ENCODE measurements at regions not wholly inside any gene's neighbourhood (a gene's known extent, or its start where the extent isn't known, plus 50 kb on each side); places are given as distances from the start of the nearest gene placed in this dataset.

GRCh38 chr19:29366757-29367156 is 153.8 kb upstream of the UQCRFS1 start:
- no peak for DNase-seq (ENCODE audit: low read depth in 1 of 2, low spot score in 1 of 2)
- peaks cover 18% of the 10 kb centered on the region for H3K27me3 ChIP-seq (ENCODE audit: insufficient read depth, poor library complexity, severe bottlenecking)
- TF ChIP-seq GABPA (IDR thresholded peaks at IDR 0.05; ENCODE audit: low read depth): no peak
- H3K4me3 ChIP-seq (replicated peaks; ENCODE audit: insufficient read depth, low read length): no peak overlapping the region
- no peak overlapping the region for H3K27ac ChIP-seq (replicated peaks)

DNA sequence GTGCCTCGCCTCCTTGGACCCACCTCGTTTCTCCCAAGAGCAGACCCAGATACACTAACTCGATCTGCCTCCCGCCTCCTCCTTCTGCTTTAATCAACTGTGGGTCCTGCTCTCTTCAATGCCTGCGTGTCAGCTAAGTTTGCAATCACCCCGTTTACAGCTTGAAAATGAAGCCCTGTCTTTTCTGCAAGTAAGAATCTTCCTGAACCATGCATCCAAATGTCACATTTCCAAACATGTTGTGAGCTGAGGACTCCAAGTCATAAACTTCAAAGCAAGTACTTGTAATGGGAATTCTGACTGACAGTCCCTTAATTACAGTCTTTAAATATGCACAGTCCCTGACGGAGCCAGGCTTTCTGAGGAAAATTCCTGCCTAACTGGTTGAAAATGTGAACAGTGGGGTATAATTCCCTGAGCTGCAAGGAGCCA is 154.9 kb upstream of the UQCRFS1 start:
- H3K27ac ChIP-seq (replicated peaks): no peak overlapping the region
- no peak for DNase-seq (ENCODE audit: low read depth in 1 of 2, low spot score in 1 of 2)
- H3K4me3 ChIP-seq (replicated peaks; ENCODE audit: insufficient read depth, low read length): no peak overlapping the region
- no peak for TF ChIP-seq GABPA (IDR thresholded peaks at IDR 0.05; ENCODE audit: low read depth)
- TF ChIP-seq, protein P1, sequence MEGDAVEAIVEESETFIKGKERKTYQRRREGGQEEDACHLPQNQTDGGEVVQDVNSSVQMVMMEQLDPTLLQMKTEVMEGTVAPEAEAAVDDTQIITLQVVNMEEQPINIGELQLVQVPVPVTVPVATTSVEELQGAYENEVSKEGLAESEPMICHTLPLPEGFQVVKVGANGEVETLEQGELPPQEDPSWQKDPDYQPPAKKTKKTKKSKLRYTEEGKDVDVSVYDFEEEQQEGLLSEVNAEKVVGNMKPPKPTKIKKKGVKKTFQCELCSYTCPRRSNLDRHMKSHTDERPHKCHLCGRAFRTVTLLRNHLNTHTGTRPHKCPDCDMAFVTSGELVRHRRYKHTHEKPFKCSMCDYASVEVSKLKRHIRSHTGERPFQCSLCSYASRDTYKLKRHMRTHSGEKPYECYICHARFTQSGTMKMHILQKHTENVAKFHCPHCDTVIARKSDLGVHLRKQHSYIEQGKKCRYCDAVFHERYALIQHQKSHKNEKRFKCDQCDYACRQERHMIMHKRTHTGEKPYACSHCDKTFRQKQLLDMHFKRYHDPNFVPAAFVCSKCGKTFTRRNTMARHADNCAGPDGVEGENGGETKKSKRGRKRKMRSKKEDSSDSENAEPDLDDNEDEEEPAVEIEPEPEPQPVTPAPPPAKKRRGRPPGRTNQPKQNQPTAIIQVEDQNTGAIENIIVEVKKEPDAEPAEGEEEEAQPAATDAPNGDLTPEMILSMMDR (IDR thresholded peaks at IDR 0.05; ENCODE audit: insufficient read depth, low read length): no peak
- no peak for TF ChIP-seq POLR2AphosphoS5 (IDR thresholded peaks at IDR 0.05; ENCODE audit: low read depth)
- TF ChIP-seq SPI1 (IDR thresholded peaks at IDR 0.05; ENCODE audit: borderline replicate concordance, low read depth): no peak
- TF ChIP-seq, protein P2, sequence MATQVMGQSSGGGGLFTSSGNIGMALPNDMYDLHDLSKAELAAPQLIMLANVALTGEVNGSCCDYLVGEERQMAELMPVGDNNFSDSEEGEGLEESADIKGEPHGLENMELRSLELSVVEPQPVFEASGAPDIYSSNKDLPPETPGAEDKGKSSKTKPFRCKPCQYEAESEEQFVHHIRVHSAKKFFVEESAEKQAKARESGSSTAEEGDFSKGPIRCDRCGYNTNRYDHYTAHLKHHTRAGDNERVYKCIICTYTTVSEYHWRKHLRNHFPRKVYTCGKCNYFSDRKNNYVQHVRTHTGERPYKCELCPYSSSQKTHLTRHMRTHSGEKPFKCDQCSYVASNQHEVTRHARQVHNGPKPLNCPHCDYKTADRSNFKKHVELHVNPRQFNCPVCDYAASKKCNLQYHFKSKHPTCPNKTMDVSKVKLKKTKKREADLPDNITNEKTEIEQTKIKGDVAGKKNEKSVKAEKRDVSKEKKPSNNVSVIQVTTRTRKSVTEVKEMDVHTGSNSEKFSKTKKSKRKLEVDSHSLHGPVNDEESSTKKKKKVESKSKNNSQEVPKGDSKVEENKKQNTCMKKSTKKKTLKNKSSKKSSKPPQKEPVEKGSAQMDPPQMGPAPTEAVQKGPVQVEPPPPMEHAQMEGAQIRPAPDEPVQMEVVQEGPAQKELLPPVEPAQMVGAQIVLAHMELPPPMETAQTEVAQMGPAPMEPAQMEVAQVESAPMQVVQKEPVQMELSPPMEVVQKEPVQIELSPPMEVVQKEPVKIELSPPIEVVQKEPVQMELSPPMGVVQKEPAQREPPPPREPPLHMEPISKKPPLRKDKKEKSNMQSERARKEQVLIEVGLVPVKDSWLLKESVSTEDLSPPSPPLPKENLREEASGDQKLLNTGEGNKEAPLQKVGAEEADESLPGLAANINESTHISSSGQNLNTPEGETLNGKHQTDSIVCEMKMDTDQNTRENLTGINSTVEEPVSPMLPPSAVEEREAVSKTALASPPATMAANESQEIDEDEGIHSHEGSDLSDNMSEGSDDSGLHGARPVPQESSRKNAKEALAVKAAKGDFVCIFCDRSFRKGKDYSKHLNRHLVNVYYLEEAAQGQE (IDR thresholded peaks at IDR 0.05; ENCODE audit: insufficient replicate concordance, low read depth): no peak
- H3K27me3 ChIP-seq (ENCODE audit: insufficient read depth, poor library complexity, severe bottlenecking): peaks cover 18% of the 10 kb centered on the region

DNA sequence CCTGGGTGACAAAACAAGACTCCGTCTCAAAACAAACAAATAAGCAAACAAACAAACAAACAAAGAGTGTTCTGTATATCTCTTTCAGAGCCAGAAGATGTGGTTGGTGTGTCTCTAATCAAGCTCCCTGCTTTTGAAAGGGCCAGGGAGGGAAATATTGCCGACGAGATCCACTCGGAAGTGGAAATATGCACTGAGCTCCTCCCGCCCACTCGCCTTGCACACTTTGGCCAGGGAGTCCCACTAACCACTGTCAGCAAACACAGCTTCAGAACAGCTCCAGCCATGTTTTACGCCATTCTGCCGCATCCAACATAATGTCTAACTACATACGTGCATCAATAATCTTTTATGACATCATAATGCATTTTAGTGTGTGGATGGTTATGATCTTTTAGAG is 155.5 kb upstream of the VSTM2B start:
- Histone ChIP-seq H3K4me3 (replicated peaks; ENCODE audit: insufficient read depth, low read length) (no peak overlapping the region), H3K27ac (replicated peaks) (no peak overlapping the region), H3K27me3 (ENCODE audit: insufficient read depth, poor library complexity, severe bottlenecking) (peaks cover 7% of the 10 kb centered on the region)
- TF ChIP-seq, protein P2 (IDR thresholded peaks at IDR 0.05; ENCODE audit: insufficient replicate concordance, low read depth): no peak
- TF ChIP-seq POLR2AphosphoS5 (IDR thresholded peaks at IDR 0.05; ENCODE audit: low read depth): no peak
- TF ChIP-seq, protein P1 (IDR thresholded peaks at IDR 0.05; ENCODE audit: insufficient read depth, low read length): no peak
- TF ChIP-seq SPI1 (IDR thresholded peaks at IDR 0.05; ENCODE audit: borderline replicate concordance, low read depth): no peak
- TF ChIP-seq GABPA (IDR thresholded peaks at IDR 0.05; ENCODE audit: low read depth): no peak
- DNase-seq (ENCODE audit: low read depth in 1 of 2, low spot score in 1 of 2): no peak

- TF ChIP-seq POLR2AphosphoS5 (IDR thresholded peaks at IDR 0.05; ENCODE audit: low read depth): no peak
- no peak for DNase-seq (ENCODE audit: low read depth in 1 of 2, low spot score in 1 of 2)
- peaks cover 6% of the 10 kb centered on the region for H3K27me3 ChIP-seq (ENCODE audit: insufficient read depth, poor library complexity, severe bottlenecking)
- no peak overlapping the region for H3K27ac ChIP-seq (replicated peaks)
- no peak overlapping the region for H3K4me3 ChIP-seq (replicated peaks; ENCODE audit: insufficient read depth, low read length)
Measured at GRCh38 chr19:29371251-29372090, 154.3 kb upstream of the VSTM2B start.

DNA sequence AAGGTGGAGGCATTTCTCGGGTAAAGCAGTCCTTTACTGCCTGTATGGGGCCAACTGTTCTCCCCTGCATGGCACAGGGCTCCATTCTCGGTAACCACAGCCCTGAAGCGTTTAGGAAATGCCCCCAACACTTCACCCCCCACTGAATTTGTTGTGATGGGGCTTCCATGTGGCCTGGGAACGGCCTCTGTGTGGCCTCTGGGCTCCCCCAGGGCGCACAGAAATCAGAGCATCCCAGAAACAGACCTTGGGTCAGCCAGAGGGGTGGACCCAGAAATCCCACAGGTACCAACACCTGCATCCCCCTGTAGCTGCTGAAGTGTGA is 153.7 kb upstream of the VSTM2B start:
- peaks cover 6% of the 10 kb centered on the region for H3K27me3 ChIP-seq (ENCODE audit: insufficient read depth, poor library complexity, severe bottlenecking)
- TF ChIP-seq, protein P2 (IDR thresholded peaks at IDR 0.05; ENCODE audit: insufficient replicate concordance, low read depth): no peak
- TF ChIP-seq SPI1 (IDR thresholded peaks at IDR 0.05; ENCODE audit: borderline replicate concordance, low read depth) (no peak), GABPA (IDR thresholded peaks at IDR 0.05; ENCODE audit: low read depth) (no peak), POLR2AphosphoS5 (IDR thresholded peaks at IDR 0.05; ENCODE audit: low read depth) (no peak)
- TF ChIP-seq, protein P1 (IDR thresholded peaks at IDR 0.05; ENCODE audit: insufficient read depth, low read length): no peak
- H3K4me3 ChIP-seq (replicated peaks; ENCODE audit: insufficient read depth, low read length): no peak overlapping the region
- no peak overlapping the region for H3K27ac ChIP-seq (replicated peaks)
- DNase-seq (ENCODE audit: low read depth in 1 of 2, low spot score in 1 of 2): no peak

Data from HL-60 (cell line).